DOHH2 (cell line): ENCODE measurements at regions not wholly inside any gene's neighbourhood (a gene's known extent, or its start where the extent isn't known, plus 50 kb on each side); places are given as distances from the start of the nearest gene placed in this dataset.

Experiments used
- CTCF ChIP-seq: fragments of 200-600 bp; sonication (generic); IDR thresholded peaks from one replicate; pipeline ENCODE4 v1.5.1; 2014; ENCODE audit warnings: antibody characterized with exemption, mild to moderate bottlenecking, low read depth, low read length; ENCODE audit not compliant: poor library complexity, severe bottlenecking
- EZH2phosphoT487 ChIP-seq: fragments of 200-600 bp; sonication (generic); IDR thresholded peaks from 2 replicates; pipeline ENCODE4 v1.6.1; 2017; ENCODE audit warnings: borderline replicate concordance, mild to moderate bottlenecking, antibody characterized with exemption, low read length, moderate library complexity, mixed read lengths

GRCh38 chr4:100063355-100063754 lies 113.3 kb upstream of the H2AZ1 start:
- TF ChIP-seq CTCF (no peak), EZH2phosphoT487 (no peak)
